GM21367 (cell line): ENCODE measurements at regions not wholly inside any gene's neighbourhood (a gene's known extent, or its start where the extent isn't known, plus 50 kb on each side); places are given as distances from the start of the nearest gene placed in this dataset.
"Not testable (repeated sequence)": the region's sequence is repeated elsewhere in the genome, so short reads cannot be mapped to it uniquely, and the experiment has no call there.

ENCODE experiments used
- ATAC-seq: cut with Tn5 transposase; IDR thresholded peaks from one replicate; pipeline ENCODE4 v1.9.1; 2021; ENCODE audit not compliant: unreplicated experiment

GRCh38 chr9:6105738-6106137, 90.3 kb upstream of the RANBP6 start:
- no peak for ATAC-seq

GRCh38 chr9:6104406-6104805, 89.0 kb upstream of the RANBP6 start:
- not testable (repeated sequence) for ATAC-seq

- ATAC-seq, result not testable (repeated sequence)
These were observed 88.5 kb upstream of the RANBP6 start for GRCh38 chr9:6103911-6104310.

- not testable (repeated sequence) for ATAC-seq
These were observed 87.0 kb upstream of the RANBP6 start for GRCh38 chr9:6102336-6102987.

- not testable (repeated sequence) for ATAC-seq
These were observed 86.3 kb upstream of the RANBP6 start for GRCh38 chr9:6101725-6102124.

- ATAC-seq, result not testable (repeated sequence)
These were observed 83.9 kb upstream of the RANBP6 start for GRCh38 chr9:6099346-6099745.

- ATAC-seq, result no peak
These were observed 83.0 kb upstream of the RANBP6 start for GRCh38 chr9:6098431-6098830.

GRCh38 chr9:6096821-6097220, 81.4 kb upstream of the RANBP6 start:
- ATAC-seq, result no peak

GRCh38 chr9:6090277-6091210, 75.1 kb upstream of the RANBP6 start:
- ATAC-seq, result no peak

GRCh38 chr9:6089300-6089699, 73.9 kb upstream of the RANBP6 start:
- ATAC-seq, result no peak

GRCh38 chr9:6086006-6086655, 70.7 kb upstream of the RANBP6 start:
- ATAC-seq, result no peak

GRCh38 chr9:6080154-6080716, 64.8 kb upstream of the RANBP6 start:
- ATAC-seq, result peak; percentile 91

- ATAC-seq, result no peak
These were observed 64.0 kb upstream of the RANBP6 start for GRCh38 chr9:6079386-6079785.

- no peak for ATAC-seq
These were observed 63.1 kb upstream of the RANBP6 start for GRCh38 chr9:6078382-6079105.

GRCh38 chr9:6076851-6077250, 61.4 kb upstream of the RANBP6 start:
- ATAC-seq, result no peak

- ATAC-seq, result no peak
These were observed 58.3 kb upstream of the RANBP6 start for GRCh38 chr9:6073731-6074130.

GRCh38 chr9:6072865-6073264, 57.4 kb upstream of the RANBP6 start:
- no peak for ATAC-seq

GRCh38 chr9:6072453-6072852, 57.0 kb upstream of the RANBP6 start:
- ATAC-seq, result no peak

- peak; percentile 93 for ATAC-seq
These were observed 53.6 kb upstream of the RANBP6 start for GRCh38 chr9:6068983-6069382.

- no peak for ATAC-seq
These were observed 52.0 kb upstream of the RANBP6 start for GRCh38 chr9:6067426-6067825.
